HFFc6 (cell line): ENCODE measurements at regions not wholly inside any gene's neighbourhood (a gene's known extent, or its start where the extent isn't known, plus 50 kb on each side); places are given as distances from the start of the nearest gene placed in this dataset.
"Not testable (repeated sequence)": the region's sequence is repeated elsewhere in the genome, so short reads cannot be mapped to it uniquely, and the experiment has no call there.

Experiments used
- DNase-seq: peaks from one replicate; pipeline ENCODE4 v3.0.0-alpha.2; 2018
- H3K27ac Mint-ChIP-seq: 2 replicates; pipeline ENCODE4 v1.8.0; 2020; ENCODE audit warnings: mild to moderate bottlenecking, mixed read lengths
- H3K27me3 Mint-ChIP-seq: 2 replicates; pipeline ENCODE4 v1.8.0; 2021; ENCODE audit warnings: mild to moderate bottlenecking, moderate library complexity, mixed read lengths; ENCODE audit not compliant: insufficient read depth
- H3K36me3 Mint-ChIP-seq: 2 replicates; pipeline ENCODE4 v1.8.0; 2021; ENCODE audit warnings: low read depth, mixed read lengths
- H3K4me1 Mint-ChIP-seq: 2 replicates; pipeline ENCODE4 v1.8.0; 2020; ENCODE audit warnings: low read depth, mixed read lengths
- H3K4me3 Mint-ChIP-seq: 2 replicates; pipeline ENCODE4 v1.8.0; 2020; ENCODE audit warnings: mild to moderate bottlenecking, moderate library complexity, mixed read lengths
- H3K9me3 Mint-ChIP-seq: 2 replicates; pipeline ENCODE4 v1.8.0; 2020; ENCODE audit warnings: mild to moderate bottlenecking, mixed read lengths
- TF ChIP-seq, protein P1 (sequence below): fragments of 200-600 bp; sonication (generic); IDR thresholded peaks from 2 replicates; pipeline ENCODE4 v1.5.0; 2021; ENCODE audit warnings: antibody characterized with exemption, mild to moderate bottlenecking

DNA sequence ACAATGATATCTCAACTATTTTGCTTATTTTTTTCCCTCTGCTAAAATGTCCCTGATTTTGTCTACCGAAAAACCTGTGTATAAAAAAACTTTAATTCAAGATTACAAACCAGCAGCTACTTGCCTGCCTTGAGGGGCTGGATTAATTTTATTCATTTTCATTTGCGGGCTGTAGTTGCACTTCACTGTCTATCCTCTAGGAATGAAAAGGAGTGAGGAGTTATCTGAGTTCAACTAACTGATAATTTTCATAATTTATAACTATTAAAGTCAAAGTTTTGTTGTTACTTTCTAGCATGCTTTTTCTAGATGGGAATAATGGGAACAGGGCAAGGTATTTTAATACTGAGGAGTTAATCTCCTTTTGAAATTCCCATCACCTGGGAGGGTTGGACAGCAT is 50.3 kb upstream of the AGTPBP1 start:
- TF ChIP-seq, protein P1, sequence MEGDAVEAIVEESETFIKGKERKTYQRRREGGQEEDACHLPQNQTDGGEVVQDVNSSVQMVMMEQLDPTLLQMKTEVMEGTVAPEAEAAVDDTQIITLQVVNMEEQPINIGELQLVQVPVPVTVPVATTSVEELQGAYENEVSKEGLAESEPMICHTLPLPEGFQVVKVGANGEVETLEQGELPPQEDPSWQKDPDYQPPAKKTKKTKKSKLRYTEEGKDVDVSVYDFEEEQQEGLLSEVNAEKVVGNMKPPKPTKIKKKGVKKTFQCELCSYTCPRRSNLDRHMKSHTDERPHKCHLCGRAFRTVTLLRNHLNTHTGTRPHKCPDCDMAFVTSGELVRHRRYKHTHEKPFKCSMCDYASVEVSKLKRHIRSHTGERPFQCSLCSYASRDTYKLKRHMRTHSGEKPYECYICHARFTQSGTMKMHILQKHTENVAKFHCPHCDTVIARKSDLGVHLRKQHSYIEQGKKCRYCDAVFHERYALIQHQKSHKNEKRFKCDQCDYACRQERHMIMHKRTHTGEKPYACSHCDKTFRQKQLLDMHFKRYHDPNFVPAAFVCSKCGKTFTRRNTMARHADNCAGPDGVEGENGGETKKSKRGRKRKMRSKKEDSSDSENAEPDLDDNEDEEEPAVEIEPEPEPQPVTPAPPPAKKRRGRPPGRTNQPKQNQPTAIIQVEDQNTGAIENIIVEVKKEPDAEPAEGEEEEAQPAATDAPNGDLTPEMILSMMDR: peak; percentile 46
- H3K27ac Mint-ChIP-seq, H3K9me3 Mint-ChIP-seq, DNase-seq, H3K4me1 Mint-ChIP-seq, H3K4me3 Mint-ChIP-seq, H3K36me3 Mint-ChIP-seq: not testable (repeated sequence)
- peaks cover 14% of the 10 kb centered on the region for H3K27me3 Mint-ChIP-seq

DNA sequence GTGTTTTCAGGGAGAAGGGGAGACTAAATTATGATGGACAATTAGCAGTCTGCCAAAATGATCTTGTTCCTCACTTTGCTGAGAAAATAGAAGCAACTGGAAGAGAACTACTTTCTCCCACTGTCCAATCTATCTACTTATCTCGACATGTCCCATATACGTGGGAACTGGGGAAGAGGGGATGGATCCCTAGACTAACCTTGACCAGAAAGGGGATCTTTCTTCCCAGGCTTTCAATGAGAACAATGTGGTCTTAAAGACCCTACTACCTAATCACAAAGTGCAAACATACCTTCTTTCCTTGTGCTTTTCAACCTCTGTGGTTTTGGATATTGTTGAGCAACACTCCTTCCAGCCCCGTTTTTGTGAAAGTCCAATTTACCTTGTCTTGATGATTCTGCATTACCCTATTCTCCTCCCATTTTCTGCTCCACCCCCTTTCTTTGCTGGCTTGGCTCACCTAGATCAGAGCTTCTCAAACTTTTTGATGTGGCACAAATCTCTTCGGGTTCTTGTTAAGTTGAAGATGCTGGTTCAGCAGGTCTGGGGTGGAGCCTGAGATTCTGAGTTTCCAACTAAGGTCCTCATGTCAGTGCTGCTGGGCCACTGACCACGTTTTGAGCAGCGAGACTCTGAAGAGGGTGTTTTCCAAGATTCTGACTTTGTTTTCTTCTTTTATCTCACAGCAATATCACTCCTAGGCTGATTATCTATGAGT is 61.4 kb upstream of the AGTPBP1 start:
- H3K27ac Mint-ChIP-seq, H3K9me3 Mint-ChIP-seq, H3K36me3 Mint-ChIP-seq, DNase-seq, H3K4me3 Mint-ChIP-seq, H3K4me1 Mint-ChIP-seq, H3K27me3 Mint-ChIP-seq: not testable (repeated sequence)

DNA sequence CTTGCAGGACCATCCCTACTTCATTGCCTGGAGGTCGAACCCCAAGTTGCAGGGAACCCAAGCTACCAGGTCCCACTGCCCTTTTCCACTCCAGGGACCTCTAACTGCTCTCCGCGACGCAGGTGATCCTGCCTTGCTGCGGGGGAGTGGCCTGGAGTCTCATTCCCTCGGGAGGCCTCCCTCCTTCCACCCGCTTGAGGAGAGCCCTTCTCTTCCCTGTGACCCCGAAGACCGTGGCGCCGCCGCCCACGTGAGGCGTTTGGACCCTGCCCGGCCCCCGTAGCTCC is 63.0 kb upstream of the AGTPBP1 start:
- not testable (repeated sequence) for DNase-seq, H3K27me3 Mint-ChIP-seq, H3K9me3 Mint-ChIP-seq, H3K36me3 Mint-ChIP-seq, H3K4me1 Mint-ChIP-seq, H3K4me3 Mint-ChIP-seq
- H3K27ac Mint-ChIP-seq: peak overlapping the region; percentile 26; the same call in 1 of the 2 replicates

DNA sequence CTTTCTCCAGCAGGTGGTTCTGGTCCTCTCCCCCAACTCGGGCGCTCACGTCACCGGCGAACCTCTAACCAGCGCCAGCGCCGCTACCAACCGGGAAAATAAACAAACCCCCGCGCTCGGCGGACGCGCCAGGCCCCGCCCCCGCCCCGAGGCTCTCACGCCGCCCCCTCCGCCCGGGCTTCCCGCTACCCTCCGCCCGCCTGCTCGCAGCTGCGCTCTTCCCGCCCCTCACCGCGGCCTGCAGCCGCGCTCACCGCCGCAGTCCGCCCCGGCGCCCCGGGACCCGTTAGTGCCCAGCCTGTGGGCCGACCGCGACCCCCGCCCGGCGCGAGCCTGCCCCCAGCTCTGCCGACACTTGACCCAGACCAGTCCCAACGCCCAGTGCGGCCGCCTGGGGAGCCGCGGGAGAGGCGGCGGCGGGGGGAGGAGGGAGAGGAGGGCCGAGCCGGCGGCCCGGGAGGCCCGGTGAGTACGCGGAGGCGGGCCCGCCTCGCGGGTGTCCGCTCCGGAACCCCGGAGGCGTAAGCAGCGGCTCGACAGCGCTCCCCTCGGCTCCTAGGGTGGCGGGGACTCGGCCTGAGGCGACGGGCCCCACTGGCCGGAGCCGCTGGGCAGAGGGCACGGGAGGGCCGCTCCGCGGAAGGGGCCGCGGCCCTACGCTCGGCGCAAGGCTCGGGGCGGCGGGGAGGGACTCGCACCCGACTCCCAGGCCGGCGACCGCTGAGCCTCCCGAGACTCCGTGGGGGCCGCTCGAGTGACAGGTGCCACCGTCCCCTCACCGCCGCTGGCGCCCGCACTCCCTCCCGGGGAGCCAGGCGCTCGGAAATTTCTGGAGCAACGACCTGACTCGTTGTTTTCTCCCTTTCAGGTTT is 63.6 kb upstream of the AGTPBP1 start:
- peak overlapping the region; percentile 26; the same call in 1 of the 2 replicates for H3K27ac Mint-ChIP-seq

DNA sequence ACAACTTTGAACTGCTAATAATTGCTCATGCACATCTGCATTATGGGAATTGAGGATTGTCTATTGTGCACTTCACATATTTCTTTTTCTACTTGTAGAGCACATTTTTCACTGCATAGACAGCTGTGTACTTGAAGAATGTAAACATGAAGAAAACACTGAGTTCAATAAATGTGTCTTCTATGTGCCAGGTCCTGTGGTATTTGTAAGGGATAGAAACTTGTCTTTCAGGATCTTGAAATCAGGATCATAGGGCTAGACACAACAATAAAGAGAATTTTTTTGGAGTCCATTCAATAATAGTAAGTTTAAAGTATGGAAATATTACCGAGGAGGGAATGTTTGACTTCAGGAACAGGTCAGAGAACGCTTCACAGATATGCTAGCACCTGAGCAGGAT is 66.6 kb upstream of the AGTPBP1 start:
- not testable (repeated sequence) for H3K9me3 Mint-ChIP-seq, H3K36me3 Mint-ChIP-seq, DNase-seq, H3K4me3 Mint-ChIP-seq, H3K4me1 Mint-ChIP-seq, H3K27me3 Mint-ChIP-seq, H3K27ac Mint-ChIP-seq

More for the DNA sequence above, 63.6 kb upstream of the AGTPBP1 start:
- not testable (repeated sequence) for H3K9me3 Mint-ChIP-seq, H3K27me3 Mint-ChIP-seq, H3K36me3 Mint-ChIP-seq, H3K4me1 Mint-ChIP-seq
- H3K4me3 Mint-ChIP-seq: peak overlapping the region; percentile 92
- peak; percentile 43 for DNase-seq
- TF ChIP-seq, protein P1: peak; percentile 32; the same call in 1 of the 2 replicates

DNA sequence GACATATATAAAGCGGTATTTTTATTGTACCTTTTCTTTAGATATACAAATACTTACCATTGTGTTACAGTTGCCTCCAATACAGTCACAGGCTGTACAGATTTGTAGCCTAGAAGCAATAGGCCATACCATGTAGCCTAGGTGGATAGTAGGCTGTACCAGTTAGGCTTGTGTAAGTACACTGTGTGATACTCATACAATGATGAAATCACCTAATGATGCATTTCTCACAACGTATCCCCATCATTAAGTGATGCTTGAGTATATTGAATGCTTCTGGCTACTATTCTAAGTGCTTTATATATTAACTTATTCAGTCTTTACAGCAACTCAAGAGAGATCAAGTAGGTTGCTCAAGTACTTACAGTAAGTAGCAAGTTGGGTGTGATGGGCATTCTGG is 71.6 kb upstream of the AGTPBP1 start:
- not testable (repeated sequence) for H3K36me3 Mint-ChIP-seq, H3K27me3 Mint-ChIP-seq, H3K27ac Mint-ChIP-seq

DNA sequence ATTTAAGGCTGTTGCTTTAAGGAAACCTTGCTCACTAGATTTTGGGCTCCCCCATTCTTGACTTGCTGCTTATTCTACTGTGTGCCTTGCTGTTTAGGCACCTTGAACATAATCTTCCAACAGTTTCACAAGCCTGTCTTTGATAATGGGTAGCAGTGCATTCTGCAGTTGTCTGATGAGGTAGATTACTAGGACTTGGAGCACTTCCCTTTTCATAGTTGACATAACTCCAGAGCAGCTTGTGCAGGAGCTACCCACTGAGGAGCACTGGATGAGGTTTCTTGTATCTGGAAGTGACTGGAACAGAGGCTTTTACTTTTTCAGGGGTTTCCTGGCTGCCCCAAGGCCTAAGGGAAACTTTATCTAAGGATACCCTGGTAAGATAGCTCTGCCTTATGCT is 73.0 kb upstream of the AGTPBP1 start:
- not testable (repeated sequence) for H3K9me3 Mint-ChIP-seq, H3K27ac Mint-ChIP-seq, DNase-seq, H3K36me3 Mint-ChIP-seq, H3K4me1 Mint-ChIP-seq, H3K4me3 Mint-ChIP-seq, H3K27me3 Mint-ChIP-seq

More for the DNA sequence above, 71.6 kb upstream of the AGTPBP1 start:
- H3K4me1 Mint-ChIP-seq, DNase-seq, H3K9me3 Mint-ChIP-seq, H3K4me3 Mint-ChIP-seq: not testable (repeated sequence)

DNA sequence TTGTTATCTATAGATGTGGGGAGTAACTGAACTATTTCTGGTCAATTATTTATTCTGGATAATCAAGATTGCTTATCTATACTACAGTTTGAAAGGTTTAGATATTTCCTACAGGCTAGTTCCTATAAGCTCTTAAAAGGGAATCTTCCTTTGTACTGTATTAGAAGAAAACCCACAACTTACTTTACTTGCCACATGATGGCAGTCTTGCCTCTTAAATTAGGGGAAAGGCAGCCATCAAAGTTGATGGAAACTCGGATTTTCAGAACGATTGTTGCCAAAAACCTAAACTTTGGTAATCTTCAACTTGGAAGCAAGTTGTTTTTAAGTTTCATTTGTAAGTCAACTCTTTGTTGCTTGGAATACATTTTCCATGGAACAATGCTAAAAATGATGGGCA is 77.2 kb upstream of the AGTPBP1 start:
- not testable (repeated sequence) for H3K9me3 Mint-ChIP-seq
- peak; percentile 36 for DNase-seq

DNA sequence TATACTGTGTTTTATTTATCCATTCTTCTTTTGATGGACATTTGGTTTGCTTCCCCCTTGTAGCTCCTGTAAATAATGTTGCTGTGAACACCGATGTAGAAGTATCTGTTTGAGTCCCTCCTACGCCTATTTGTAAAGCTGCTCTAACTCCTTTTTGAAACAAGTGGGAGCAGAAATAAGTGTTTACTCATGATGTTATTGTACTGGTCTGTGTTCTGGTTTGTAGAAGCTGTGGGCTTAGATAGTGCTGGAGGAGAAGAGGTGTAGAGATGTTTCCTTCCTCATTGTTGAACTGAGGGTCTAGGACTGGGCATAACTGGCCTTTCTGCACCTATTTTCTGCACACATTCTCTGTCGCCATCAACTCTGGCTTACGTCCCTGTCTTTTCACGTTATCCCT is 78.8 kb upstream of the AGTPBP1 start:
- not testable (repeated sequence) for H3K36me3 Mint-ChIP-seq, H3K27ac Mint-ChIP-seq, H3K27me3 Mint-ChIP-seq, H3K4me3 Mint-ChIP-seq, DNase-seq, H3K4me1 Mint-ChIP-seq, H3K9me3 Mint-ChIP-seq

More for the DNA sequence above, 77.2 kb upstream of the AGTPBP1 start:
- H3K4me1 Mint-ChIP-seq, H3K27me3 Mint-ChIP-seq, H3K27ac Mint-ChIP-seq, H3K4me3 Mint-ChIP-seq, H3K36me3 Mint-ChIP-seq: not testable (repeated sequence)
- TF ChIP-seq, protein P1: peak; percentile 76
